Small intestine (tissue), 7 donors: ENCODE measurements at regions not wholly inside any gene's neighbourhood (a gene's known extent, or its start where the extent isn't known, plus 50 kb on each side); places are given as distances from the start of the nearest gene placed in this dataset.

Experiments used
- DNase-seq, 2 donors: peaks; one replicate each; pipeline versions ENCODE4 v3.0.0 to v3.0.0-alpha.2; 2013
- FAIRE-seq: peaks from 2 replicates; lab custom pipeline; 2012; peaks lifted over from hg19 to GRCh38; lab: Jason Lieb, UNC
- H3K27ac ChIP-seq, 3 donors: one replicate each; pipeline ENCODE4 v1.5.1; 2013; ENCODE audit warnings: low read length in 2 of 3, mild to moderate bottlenecking in 2 of 3, control low read depth in 1 of 3, inconsistent platforms in 1 of 3, low read depth in 1 of 3, moderate library complexity in 1 of 3
- H3K27me3 ChIP-seq, 3 donors: one replicate each; pipeline ENCODE4 v1.6.1; 2013; ENCODE audit warnings: low read length in 3 of 3, inconsistent platforms in 1 of 3; ENCODE audit not compliant: control insufficient read depth in 3 of 3, insufficient read depth in 3 of 3
- H3K36me3 ChIP-seq, 3 donors: one replicate each; pipeline ENCODE4 v1.6.1; 2013; ENCODE audit warnings: low read length in 3 of 3, inconsistent platforms in 1 of 3, low read depth in 1 of 3, mild to moderate bottlenecking in 1 of 3, moderate library complexity in 1 of 3; ENCODE audit not compliant: control insufficient read depth in 3 of 3, insufficient read depth in 2 of 3
- H3K4me1 ChIP-seq, 3 donors: one replicate each; pipeline ENCODE4 v1.6.1; 2013; ENCODE audit warnings: low read length in 2 of 3, inconsistent platforms in 1 of 3, low read depth in 1 of 3, mild to moderate bottlenecking in 1 of 3, moderate library complexity in 1 of 3; ENCODE audit not compliant: control insufficient read depth in 3 of 3, insufficient read depth in 2 of 3
- H3K4me3 ChIP-seq, 3 donors: one replicate each; pipeline ENCODE4 v1.5.1; 2013; ENCODE audit warnings: low read length in 3 of 3, control low read depth in 1 of 3, inconsistent platforms in 1 of 3, low read depth in 1 of 3, mild to moderate bottlenecking in 1 of 3, moderate library complexity in 1 of 3
- H3K9me3 ChIP-seq, 2 donors: one replicate each; pipeline ENCODE4 v1.6.1; 2013; ENCODE audit warnings: low read depth in 1 of 2, low read length in 1 of 2; ENCODE audit not compliant: control insufficient read depth in 2 of 2, insufficient read depth in 1 of 2
- WGBS, 3 donors: extraction: QIAGEN DNeasy Blood & Tissue Kit; methylation state at CpG; one replicate each; pipeline ENCODE4 v1.1.7; 2013; 5-methylcytosine and 5-hydroxymethylcytosine counted together
- donor health status: healthy with polysubstance abuse.
- donor health status: control.
- donor health status: control.
- donor health status: Bipolar disorder and iron deficiency.
- donor health status: healthy.

DNA sequence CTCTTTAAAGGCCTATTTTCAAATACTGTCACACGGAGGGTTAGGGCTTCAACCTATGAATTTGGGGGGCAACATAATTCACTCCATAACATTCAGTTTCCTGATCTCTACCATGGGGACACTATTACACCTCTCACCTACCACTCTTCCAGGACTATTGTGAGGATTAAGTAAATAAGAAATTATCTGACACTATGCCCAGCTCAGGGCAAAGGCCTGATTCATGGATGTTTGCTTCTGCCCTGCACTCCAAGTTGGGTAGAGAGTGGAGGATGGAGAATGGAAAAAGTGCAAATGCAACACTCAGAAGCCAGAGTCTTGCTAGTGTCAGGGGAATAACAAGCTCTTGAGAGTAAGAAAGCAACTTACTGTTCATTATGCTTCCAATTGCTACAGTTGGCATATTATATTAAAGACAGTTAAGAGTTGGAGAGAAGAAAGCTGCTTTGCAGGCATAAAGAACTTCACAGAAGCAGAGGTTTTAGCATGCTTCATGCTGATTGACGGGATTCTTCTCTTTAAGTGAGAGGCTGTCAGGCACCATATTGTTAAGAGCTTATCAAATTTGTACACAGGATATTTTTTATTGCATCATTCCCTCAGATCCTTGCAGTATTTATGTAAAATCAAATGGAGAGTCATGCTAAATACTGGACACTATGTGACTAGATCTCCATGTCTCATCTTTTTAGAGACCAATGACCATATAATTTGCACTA is 375.3 kb downstream of the VPS13C start:
- no peak for FAIRE-seq
- H3K4me3 ChIP-seq, result no peak overlapping the region
- H3K27me3 ChIP-seq, result no peaks in the 10 kb centered on the region
- no peaks in the 10 kb centered on the region for H3K9me3 ChIP-seq
- H3K27ac ChIP-seq, result no peak overlapping the region
- H3K36me3 ChIP-seq, result no peaks in the 10 kb centered on the region
- WGBS, 3 donors, result 65 to 85% (median 72%) methylated on average over 2 of the region's 2 CpGs
- no peak for DNase-seq
- H3K4me1 ChIP-seq, result no peaks in the 10 kb centered on the region

DNA sequence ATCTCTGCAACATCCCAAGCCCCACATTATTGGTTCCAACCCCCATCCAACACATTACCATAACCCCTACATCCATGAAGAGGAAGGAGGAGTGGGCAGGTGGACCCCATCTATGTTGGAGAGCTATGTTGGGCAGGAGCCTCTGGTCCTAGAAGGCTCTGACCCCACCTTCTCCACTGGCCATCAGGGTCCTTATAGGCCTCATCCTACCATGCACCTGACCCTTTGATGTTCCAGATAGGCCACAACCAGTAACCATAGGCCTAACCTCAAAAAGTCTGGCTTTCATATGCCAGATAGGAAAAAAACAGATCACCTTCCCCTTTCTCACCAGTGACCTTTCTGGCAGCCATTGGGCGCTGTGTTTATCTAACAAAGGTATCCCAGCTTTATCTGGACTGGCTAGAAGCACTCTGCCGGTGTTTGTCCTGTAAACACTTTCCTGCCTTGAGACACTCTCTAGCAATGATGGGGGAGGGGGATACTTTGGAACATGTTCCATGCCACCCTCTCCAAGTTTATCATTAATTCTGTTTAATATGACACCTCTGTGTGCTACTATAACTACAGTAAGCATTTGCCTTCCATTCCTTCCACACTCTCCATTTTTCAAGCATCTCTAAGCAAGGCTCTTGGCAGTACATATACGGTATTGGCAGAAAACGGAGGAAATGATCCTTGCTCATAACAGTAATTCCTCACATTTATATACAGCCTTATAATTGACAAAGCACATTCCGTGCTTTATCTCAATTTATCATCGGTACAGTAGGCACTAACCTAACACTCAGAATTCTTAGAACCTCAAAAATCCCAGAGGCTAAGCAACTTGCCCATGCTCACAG is 377.1 kb downstream of the VPS13C start:
- WGBS, 3 donors, result 66 to 78% (median 74%) methylated on average over 6 of the region's 6 CpGs

DNA sequence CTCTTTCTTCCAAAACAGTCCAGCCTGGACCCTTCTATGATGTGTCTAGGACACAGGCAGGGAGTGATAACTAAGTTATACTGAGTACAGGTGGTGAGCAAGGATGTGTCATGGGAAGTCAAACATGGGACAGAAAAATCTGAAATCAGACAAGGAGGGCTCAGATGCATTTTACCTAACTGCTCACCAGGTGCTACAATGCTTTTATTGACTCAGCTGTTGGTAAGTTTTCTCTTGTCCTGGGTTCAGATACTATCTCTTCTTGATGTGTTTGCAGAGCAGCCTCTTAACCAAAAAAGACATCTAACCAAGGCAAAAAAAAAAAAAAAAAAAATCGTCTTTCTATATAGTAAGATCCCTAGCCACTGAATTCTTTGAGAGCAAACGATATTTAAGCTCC is 378.6 kb downstream of the VPS13C start:
- Histone ChIP-seq H3K9me3 (no peaks in the 10 kb centered on the region), H3K27me3 (peaks cover 0 to 2% (median 0%) of the 10 kb centered on the region in 3 donors), H3K4me1 (no peaks in the 10 kb centered on the region), H3K4me3 (no peak overlapping the region), H3K27ac (no peak overlapping the region), H3K36me3 (no peaks in the 10 kb centered on the region)
- WGBS, 3 donors, result 35 to 63% (median 42%) methylated on average over 2 of the region's 2 CpGs
- FAIRE-seq (no peak), DNase-seq (no peak)

More for the DNA sequence above, 377.1 kb downstream of the VPS13C start:
- no peak for DNase-seq
- Histone ChIP-seq H3K36me3 (no peaks in the 10 kb centered on the region), H3K4me3 (no peak overlapping the region), H3K4me1 (no peaks in the 10 kb centered on the region), H3K9me3 (no peaks in the 10 kb centered on the region), H3K27me3 (peaks cover 0 to 2% (median 0%) of the 10 kb centered on the region in 3 donors), H3K27ac (no peak overlapping the region)
- no peak for FAIRE-seq

DNA sequence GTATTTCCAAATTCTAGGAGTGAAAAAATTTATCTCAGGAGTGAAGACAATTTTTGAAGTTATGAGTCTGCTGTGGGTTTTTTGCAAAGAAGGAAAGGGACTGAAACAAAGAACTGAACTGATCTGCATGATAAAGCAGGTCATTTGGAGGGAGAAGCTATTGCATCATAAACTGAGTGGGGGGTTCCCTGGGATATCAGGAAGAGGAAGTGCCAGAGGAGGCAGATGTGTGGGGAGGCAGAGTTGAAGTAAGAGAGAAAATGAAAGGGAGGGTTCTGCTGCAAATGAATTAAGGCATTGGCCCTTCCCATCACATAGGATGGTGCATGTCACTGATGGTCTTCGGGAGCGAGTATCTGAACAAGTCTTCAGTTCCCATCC is 379.2 kb downstream of the VPS13C start:
- H3K4me3 ChIP-seq, result no peak overlapping the region
- WGBS, 3 donors, result 86 to 100% (median 93%) methylated on average over 2 of the region's 2 CpGs

DNA sequence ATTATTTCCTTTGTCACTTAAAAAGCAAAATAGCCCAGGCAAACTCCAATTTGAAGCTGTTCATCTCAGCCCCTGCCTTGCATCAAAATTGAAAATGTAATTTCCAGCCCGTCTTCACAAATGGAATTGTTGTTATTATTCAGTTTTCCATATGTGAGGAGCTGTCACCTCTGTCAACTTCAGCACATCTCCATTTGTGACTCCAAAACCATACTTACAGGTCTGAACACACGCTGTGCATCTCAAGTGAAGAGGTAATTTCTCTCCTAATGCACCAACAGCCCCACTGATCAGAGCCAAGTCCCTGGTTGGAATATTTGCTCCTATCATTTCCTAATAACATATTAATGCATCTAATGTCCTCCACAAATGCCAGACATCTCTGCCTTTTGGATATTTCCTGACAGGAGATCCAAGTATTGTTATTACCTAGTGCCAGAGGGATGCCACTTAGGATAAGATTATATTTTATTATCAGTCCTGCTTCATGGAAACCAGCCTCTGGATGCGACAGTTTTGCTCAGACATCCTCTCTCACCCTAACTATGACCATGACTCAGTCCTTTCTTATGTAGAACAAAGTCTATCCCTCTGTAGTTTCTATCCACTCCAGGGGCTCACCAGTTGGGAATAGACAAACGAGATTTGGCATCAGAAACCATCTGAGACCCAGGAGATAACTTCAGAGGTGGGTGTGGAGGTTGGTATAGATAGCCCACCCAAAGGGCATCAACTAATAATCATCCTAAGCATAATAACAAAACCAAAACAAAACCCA is 379.8 kb downstream of the VPS13C start:
- H3K27me3 ChIP-seq, result peaks cover 0 to 2% (median 1%) of the 10 kb centered on the region in 3 donors
- H3K36me3 ChIP-seq, result no peaks in the 10 kb centered on the region
- no peak overlapping the region for H3K4me3 ChIP-seq
- no peak overlapping the region for H3K27ac ChIP-seq
- H3K9me3 ChIP-seq, result no peaks in the 10 kb centered on the region
- H3K4me1 ChIP-seq, result no peaks in the 10 kb centered on the region
- FAIRE-seq (no peak), DNase-seq (no peak)
- 57 to 71% (median 64%) methylated on average over 4 of the region's 4 CpGs for WGBS, 3 donors

More for the DNA sequence above, 379.2 kb downstream of the VPS13C start:
- no peak overlapping the region for H3K27ac ChIP-seq
- no peaks in the 10 kb centered on the region for H3K36me3 ChIP-seq
- DNase-seq (no peak), FAIRE-seq (no peak)
- H3K4me1 ChIP-seq, result no peaks in the 10 kb centered on the region
- H3K27me3 ChIP-seq, result peaks cover 0 to 2% (median 0%) of the 10 kb centered on the region in 3 donors
- no peaks in the 10 kb centered on the region for H3K9me3 ChIP-seq

DNA sequence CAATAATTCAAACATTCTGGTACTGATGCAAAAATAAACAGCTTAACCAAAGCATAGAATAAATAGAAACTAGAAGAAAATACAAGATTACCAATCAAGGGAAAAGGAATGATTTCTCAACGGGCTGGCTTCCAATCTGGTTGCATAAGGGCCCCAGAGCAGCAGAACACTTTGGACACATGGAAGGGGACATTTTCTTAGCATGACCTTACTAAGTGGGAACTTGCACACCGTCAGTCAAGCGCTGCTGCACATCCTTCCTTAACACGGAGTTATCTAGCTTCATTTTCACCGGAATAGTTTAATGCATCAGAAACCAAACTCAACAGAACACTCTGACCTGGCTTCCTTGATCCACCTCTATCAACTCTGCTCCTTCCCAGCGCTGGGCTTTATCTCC is 388.5 kb downstream of the VPS13C start:
- Histone ChIP-seq H3K4me3 (no peak overlapping the region), H3K27me3 (peaks cover 0 to 1% (median 0%) of the 10 kb centered on the region in 3 donors), H3K4me1 (no peaks in the 10 kb centered on the region), H3K36me3 (no peaks in the 10 kb centered on the region), H3K27ac (no peak overlapping the region), H3K9me3 (no peaks in the 10 kb centered on the region)
- DNase-seq (no peak), FAIRE-seq (no peak)
- WGBS, 3 donors, result 53 to 69% (median 54%) methylated on average over 6 of the region's 6 CpGs

DNA sequence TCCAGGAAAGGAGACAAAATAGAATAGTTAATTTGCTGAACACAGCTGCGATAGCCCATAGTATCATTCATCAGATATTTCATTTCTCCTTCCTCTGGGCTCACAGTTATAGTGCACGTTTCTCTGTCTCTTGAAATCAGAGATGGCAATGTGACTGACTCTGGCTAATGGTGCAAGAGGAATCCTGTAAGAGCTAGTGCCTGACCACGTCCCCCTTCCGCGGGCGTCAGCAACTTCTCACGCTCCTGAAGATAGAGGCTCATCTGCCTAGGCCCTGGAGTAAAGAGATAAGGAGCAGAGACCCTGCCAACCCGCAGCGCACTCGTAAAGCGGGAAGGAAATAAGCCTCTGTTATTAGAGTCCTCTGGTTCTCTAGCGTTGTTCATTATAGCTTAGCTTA is 391.8 kb downstream of the VPS13C start:
- WGBS, 3 donors, result 54 to 80% (median 75%) methylated on average over 12 of the region's 12 CpGs
- Histone ChIP-seq H3K27ac (no peak overlapping the region), H3K36me3 (no peaks in the 10 kb centered on the region), H3K9me3 (no peaks in the 10 kb centered on the region), H3K4me3 (no peak overlapping the region), H3K4me1 (no peaks in the 10 kb centered on the region), H3K27me3 (no peaks in the 10 kb centered on the region)
- no peak for DNase-seq
- FAIRE-seq, result no peak

DNA sequence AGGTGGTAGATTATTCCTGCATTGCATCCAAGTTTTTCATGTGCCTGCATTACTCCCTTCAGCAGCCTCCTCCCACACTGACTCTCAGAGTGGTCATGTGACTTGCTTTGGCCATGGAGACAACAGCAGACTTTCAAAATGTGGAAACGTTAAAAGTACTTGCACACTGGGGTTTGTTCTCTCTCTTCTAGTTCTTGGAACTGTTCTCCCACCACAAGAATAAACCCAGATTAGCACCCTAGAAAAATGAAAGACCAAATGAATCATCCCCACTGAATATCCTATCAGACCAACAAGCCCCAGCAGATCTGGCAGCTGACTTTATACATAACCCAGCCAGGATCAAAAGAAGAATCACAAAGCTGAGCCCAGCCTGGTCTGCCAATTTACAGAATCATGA is 398.5 kb downstream of the VPS13C start:
- DNase-seq (no peak), FAIRE-seq (no peak)
- H3K4me3 ChIP-seq, result no peak overlapping the region
- WGBS, 3 donors, result 40 to 42% (median 41%) methylated on average over 1 of the region's 1 CpG
- H3K4me1 ChIP-seq, result no peaks in the 10 kb centered on the region
- no peaks in the 10 kb centered on the region for H3K36me3 ChIP-seq
- no peaks in the 10 kb centered on the region for H3K27me3 ChIP-seq
- H3K27ac ChIP-seq, result no peak overlapping the region
- H3K9me3 ChIP-seq, result no peaks in the 10 kb centered on the region
